Lung microvascular endothelial cell (primary cell): ENCODE measurements at regions not wholly inside any gene's neighbourhood (a gene's known extent, or its start where the extent isn't known, plus 50 kb on each side); places are given as distances from the start of the nearest gene placed in this dataset.
"Not testable (repeated sequence)": the region's sequence is repeated elsewhere in the genome, so short reads cannot be mapped to it uniquely, and the experiment has no call there.

Experiments
- DNase-seq, 2 donors: peaks; one replicate each; pipeline versions ENCODE4 v3.0.0 to v3.0.0-alpha.2; 2010; ENCODE audit warnings: low read depth in 2 of 2

DNA sequence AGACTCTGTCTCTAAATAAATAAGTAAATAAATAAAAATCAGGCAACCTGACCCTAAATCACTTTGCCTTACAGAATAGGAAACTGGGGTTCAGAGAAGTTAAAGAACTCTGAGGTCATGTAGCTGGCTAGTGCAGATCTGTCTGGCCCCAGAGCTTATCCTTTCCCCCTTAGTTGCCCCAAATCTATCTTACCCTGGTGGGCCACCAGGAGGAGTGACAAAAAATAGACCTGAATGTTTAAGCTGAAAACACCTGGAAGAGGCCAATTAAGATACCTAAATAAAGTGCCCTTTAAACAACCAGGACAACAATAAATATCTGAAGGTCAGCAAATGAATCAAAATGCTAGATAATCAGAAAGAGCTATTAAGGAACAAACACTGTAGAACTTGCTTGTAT, 59.7 kb downstream of the TEX35 start:
- no peak for DNase-seq

DNA sequence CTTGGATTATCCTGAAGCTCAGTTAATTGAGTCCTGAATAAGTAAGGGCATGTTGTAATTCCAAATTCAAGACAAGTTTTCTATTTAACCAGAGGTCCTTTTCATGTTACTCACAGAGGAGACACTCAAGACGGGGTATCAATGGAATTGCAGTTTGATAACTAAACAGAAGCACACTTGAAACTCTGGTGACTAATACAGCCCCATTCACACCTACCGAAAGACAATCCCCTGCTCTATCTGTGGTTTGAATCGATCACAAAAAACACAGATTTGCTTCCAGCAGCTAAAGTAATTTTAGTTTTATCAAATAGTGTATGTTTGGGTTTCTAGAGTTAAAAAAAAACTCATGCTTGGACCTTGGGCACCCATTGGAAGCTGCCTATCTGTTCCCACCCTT, 60.4 kb downstream of the TEX35 start:
- DNase-seq = no peak

DNA sequence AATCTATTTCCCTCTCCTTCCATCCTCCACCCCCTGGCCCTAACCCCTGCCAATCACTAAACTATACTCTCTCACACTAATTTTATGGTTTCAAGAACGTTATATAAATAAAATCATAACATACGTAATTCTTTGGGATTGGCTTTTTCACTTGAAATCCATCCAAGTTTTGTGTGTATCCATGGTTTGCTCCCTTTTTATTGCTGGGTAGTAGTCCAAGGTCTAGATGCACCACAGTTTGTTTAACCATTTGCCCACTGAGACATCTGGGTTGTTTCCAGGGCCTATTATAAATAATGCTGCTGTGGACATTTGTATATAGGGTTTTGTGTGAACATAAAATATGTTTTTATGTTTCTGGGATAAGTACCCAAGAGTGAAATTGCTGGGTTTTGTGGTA, 61.4 kb downstream of the TEX35 start:
- DNase-seq = no peak

DNA sequence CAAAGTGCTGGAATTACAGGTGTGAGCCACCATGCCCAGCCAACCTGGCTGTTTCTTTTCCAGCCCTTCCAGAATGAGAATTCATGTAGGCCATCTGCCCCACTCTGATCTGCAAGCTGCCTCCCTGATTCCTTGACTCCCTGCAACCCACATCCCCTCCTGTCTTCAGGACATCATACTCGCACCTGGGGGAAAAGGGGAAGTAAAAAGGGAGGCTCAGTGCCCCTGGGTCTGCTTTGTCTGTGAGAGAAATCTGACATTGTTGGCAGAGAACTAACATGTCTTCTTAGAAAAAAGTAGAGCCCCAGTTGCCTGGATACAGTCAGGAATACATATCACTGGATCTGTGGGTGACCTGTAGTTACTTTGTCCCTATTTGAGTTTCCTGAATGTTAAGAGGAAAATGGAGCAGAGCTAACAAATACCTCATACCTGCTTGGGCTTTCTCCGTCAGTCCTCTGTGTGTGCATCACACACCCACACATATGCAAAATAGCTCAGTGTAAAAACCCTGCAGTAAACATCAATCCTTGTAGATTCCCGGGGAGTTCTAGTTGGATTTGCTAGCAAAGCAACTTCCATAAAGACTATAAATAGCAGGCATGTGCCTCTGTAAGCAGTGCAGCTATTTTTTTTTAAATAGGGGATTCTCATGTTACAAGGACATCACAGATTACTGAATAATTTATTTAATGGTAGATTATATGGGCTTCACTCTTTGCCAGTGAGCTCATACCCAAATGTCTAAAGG, 62.9 kb downstream of the TEX35 start:
- DNase-seq = no peak

DNA sequence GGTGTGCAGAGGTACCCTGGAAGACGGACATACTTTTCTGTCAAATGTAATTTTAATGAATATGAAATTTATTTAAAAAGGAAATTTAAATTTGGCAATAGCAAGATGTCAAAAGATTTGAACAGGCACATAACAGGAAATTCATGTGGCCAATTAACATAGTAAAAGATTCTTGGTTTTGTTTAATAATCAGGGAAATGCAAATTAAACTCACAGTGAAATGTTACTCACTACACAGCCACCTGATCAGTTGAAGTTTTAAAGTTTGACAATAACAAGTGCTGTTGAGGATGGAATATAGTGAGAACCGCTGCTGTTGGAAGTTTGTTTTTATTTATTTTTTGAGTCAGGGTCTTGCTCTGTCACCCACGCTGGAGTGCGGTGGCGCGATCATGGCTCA, 63.9 kb downstream of the TEX35 start:
- DNase-seq = no peak

DNA sequence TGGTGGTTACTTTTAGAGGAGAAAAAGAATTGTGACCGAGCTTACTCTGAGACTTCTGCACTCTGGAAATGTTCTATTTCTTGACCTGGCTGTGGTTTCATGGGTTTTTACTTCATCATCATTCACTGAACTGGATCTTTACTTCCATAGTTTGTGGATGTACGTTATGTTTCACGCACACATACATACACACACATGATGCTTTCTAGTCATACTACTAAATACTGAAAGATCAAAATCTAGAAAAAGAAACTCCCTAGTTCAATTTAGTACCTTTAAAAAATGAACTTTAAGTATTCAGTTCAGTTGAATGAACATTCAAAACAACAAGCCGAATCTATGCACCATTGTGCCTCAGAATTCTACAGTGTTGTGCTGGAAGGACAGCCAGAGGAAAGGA, 65.0 kb downstream of the TEX35 start:
- DNase-seq = no peak

DNA sequence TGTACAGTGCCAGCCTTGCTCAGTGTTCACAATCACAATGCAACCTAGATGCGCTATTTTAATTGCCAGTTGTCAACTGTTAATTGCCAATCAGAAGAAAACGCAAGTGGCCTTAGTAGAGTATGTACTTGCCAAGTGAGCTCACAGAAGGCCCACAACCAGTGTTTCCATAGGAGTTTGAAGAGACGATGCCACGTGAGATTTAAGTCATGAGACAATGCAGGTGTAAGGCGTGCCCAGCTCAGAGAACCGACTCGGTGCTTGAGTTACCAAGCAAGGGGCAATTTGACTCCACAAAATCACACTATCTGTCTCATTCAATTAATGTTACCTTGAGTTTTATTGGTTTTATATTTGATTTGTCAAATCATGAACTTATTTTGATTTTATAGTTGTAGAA, 65.6 kb downstream of the TEX35 start:
- no peak for DNase-seq

DNA sequence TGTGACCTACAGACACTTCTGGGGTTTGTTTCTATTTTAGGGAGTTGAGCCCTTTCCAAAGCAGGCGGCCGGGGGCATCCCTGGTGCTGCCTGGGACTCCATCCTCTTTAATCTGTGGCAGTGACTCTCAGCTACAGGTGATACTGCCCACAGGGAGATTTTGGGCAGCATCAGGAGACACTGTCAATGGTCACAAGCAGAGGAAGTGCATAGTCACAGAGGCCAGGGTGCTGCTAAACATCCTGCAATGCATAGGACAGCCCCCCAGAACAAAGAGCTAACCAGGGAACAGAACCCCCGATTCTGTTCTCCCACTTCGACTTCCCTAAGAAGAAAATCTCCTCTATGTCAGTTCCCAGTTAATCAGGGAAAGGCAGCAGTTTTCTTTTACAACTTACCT, 66.2 kb downstream of the TEX35 start:
- no peak for DNase-seq

DNA sequence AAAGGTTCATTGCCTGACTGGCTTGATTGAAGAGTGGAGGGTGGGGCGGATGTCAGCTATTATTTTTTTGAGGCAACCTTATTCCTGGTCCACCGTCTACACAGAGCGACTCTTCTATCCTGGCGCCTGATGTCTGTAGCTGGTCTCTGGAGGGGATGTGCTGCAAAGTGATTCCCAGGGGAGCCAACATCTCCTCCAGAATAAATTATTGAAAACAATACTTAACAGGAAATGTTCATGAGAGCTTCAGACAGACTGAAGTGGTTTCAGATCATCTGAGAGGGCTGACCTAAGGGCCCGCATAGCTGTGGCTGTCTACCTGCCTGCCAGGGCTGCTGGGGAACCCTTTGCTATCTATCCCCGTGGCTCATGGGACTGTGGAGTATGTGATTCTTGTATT, 66.7 kb downstream of the TEX35 start:
- DNase-seq = no peak

DNA sequence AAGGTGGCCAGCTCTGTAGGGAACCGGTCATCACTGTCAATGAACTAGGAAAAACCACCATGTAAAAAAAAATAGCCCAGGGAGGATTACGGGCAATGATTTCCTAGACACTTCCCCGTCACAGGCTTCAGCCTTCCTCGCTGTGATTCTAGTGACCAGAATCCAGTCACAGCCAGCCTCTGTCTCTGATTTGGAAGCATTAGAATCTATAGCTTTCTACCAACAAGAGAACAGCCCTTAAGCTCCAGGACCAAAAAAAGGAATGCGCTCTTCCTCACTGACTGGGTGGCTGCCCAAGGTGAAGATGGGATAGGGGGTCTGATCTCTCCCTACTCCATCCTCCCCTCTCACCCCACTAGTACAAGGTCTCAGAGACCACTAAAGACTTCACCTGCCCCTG, 67.2 kb downstream of the TEX35 start:
- DNase-seq = no peak

DNA sequence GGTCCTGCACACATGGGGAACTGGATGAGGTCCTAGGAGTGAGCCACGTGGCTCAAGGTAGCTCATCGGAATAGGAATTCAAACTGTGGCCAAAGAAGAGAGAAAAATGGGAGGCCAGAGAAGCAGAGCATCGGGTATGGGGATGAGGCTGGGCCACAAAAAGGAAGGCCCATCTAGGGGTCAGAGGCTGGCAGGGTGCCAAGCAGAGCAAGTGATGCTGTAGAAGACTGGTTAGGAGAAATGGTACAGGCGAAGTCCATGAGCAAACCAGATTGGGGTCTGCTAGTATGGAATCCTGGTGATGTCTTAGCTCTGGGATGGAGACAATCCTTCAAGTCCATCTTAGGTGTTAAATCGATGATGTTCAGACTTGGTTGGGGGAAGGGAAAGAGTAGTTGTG, 68.0 kb downstream of the TEX35 start:
- no peak for DNase-seq

DNA sequence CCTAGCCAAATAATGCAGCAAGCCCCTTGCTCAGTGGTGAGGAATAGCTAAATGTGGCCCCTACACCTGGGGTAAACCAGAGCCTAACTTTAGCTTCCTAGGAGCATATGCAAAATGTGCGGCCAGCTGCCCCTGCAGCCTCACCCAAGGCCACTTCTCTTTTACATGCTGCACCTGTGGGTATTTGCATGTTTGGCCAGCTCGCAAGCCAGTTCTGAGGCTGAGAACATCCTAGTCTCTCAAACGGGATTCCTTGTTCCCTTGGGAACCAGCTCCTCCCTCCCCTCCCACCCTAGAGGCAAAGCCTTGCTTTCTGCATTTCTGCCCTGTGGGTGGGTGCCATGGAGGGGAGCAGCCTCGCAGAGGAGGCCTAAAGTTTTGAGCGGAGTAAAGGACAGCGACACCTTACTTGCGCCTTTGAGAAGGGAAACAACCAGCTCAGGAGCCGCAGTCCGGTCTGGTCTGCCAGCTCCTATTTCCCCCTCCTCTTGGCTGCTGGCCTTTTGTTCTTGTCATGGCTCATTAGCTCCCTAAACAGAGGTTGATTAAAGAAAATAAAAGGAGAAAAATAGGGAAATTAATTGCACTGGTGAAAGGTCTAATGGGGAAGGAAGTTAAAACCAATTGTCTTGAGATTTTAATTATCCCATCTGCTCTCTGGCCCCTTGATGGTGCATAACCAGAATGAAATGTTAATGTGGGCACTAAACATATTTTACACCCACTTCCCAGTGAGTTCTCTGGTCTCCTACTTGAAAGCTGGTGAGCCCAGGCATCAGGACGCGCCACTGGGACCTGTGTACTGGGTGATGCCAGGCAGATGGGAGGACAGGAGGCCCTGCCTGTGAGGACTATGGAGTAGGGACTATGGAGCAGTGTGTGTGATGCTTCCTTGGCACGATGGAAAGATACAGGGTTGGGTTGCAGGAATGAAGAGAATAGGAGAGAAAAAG, 68.7 kb downstream of the TEX35 start:
- no peak for DNase-seq

DNA sequence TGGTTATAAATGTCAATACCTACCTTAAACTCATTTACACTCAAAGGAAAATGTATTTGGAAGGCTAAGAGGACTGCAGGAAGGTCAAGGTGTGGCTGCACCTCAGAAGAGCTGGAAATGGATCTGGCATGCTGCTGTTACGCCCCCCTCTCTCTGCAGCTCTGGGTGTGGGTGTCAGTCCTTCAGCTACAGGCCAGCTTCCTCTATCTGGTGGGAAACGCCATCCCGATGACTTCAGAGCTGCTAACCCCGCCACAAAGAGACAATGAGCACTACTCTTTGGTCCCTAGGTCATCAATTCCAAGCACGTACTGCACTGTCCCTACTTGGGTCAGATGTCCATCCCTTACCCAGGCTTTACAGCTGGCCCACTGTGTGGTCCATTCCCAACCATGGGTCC, 74.2 kb downstream of the TEX35 start:
- no peak for DNase-seq

DNA sequence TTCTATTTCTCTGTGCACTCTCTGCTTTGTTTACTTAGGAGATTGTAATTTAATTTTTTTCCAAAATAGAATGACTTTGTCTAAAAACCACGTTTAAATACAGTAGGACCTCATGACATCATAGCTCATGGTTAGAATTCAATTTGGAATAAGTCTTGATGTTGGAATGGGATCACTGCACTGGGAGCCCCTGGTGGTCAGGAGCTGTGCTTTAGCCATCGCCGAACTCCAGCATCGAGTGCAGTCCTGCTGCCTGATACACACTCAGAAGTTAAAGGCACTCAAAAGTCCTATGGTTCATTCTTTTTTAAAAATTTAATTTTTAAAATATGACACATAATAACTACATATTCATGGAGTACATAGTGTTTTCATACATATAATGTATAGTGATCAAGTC, 75.1 kb downstream of the TEX35 start:
- peak in 1 of 2 donors; percentile 8 for DNase-seq

DNA sequence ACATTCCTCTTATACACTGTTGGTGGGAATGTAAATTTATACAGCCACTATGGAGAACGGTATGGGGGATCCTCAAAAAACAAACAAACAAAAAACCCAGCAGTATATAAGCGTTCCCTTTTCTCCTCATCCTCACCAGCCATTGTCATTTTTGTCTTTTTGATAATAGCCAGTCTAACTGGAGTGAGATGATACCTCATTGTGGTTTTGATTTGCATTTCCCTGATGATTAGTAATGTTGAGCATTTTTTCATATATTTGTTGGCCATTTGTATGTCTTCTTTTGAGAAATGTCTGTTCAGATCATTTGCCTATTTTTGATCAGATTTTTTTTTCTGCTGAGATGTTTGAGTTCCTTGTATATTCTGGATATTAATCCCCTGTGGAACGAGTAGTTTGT, 76.1 kb downstream of the TEX35 start:
- not testable (repeated sequence) for DNase-seq

DNA sequence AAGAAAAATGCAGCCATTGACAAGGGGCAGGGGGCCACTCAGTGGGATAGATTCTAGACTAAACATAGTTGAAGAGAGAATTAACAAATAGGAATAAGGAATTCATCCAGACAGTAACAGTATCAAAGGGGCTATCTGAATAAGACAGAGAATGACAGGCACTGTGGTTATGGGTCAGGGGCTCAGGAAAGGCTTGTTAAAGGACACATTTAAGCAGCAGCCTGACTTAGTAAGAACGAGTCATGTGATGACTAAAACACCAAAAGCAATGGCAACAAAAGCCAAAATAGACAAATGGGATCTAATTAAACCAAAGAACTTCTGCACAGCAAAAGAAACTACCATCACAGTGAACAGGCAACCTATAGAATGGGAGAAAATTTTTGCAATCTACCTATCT, 78.9 kb downstream of the TEX35 start:
- not testable (repeated sequence) for DNase-seq

DNA sequence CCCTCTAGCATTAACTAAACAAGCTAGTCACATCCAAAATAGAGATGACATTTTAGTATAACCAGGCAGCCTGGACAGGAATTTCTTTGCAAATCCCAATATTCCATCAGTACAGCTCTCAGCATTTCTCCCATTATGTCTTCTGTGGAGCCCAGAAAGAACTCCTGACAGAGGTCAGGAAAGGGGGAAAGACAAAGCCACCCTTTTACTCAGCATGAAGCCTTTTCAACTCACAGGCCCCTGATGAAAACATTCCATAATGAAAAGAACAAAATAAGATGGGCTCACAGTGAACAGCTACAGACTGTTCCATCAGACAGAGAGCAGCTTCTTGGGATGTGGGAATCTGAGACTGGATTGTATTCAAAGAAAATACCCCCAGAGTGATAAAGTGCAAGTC, 80.6 kb downstream of the TEX35 start:
- no peak for DNase-seq

DNA sequence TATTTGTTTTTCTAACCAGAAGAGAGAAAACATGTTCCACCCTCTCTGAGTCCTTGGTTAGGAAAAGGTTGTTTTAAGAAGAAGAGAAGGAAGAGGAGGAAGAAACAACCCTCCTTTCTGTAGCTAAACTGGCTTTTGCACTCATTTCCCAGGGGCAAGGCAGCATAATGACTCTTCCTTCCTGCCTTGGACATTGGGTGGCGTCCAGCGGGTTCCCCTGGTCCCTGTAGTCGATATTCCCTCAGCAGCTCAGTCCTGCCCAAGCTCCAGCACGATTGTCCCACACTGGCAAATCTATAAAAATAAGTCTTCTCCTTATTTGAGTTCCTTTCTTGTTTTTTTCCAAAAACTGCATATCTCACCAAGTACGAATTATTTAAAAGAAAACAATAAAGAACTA, 81.2 kb downstream of the TEX35 start:
- DNase-seq = peak; percentile 31 to 46

DNA sequence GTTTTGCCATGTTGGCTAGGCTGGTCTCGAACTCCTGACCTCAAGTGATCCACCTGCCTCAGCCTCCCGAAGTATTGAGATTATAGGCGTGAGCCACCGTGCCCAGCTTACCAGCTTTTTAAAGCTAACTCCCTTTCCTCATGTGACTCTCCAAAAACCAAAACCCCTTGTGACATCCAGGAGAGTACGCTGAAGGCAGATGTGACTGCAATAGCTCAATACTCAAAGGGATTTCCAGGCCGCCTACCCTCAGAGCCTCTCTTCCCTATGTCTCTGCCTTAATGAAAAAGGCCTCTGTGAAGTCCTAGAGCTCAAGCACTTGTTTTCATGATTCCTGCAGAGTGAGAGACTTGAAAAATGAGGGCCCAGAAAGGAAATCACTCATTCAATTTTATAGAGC, 82.6 kb downstream of the TEX35 start:
- DNase-seq = no peak

DNA sequence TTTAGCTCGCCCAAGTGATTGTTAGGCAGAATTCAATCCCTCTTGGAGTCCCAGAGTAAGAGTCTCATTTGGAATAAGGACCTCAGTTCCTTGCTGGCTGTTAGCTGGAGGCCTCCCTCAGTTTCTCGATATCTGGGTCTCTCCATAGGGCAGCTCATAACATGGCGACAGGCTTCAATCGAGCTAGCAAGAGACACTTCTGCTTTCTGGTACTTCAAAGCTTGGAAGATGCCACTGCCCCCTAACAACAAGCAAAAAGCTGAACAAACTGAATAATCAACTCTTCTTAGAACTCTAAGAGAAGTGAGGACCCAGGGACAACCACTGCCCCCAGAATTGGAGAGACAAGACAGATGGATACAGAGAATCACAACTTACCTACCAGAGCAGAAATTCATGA, 86.2 kb downstream of the TEX35 start:
- no peak for DNase-seq

DNA sequence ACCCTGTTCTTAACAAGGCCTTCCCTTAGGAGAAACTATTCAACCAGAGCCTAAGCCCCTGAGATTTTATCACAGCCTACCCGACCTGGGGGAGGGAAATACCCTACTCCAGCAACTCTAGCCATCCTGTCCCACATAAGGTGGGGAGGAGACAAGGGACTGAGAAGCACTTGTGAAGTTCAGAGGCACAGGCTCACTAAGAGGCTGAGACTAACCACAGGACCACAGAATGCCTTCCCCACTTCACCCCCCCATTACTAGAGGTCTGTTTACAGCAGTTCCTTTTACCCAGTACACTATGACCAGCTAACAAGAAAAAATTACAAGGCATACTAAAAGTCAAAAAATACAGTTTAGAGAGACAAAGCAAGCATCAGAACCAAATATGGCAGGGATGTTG, 86.8 kb downstream of the TEX35 start:
- no peak for DNase-seq

DNA sequence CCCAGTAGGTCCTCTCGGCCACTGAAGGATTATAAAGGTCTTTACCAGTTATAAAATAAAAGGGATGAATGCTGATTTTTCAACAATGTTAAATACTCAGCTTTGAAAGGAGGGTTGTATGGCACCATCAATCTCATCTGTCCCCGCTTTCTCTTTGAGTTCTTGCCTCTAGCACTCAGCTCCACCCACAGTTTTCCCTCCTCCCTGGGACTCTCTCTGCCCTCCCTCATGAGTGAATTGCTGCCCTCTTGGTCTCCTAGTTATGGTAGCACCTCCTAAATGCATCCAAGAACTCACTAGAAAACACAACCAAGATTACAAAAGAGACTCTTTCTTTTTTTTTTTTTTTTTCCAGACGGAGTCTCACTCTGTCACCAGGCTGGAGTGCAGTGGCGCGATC, 91.0 kb downstream of the TEX35 start:
- no peak for DNase-seq

DNA sequence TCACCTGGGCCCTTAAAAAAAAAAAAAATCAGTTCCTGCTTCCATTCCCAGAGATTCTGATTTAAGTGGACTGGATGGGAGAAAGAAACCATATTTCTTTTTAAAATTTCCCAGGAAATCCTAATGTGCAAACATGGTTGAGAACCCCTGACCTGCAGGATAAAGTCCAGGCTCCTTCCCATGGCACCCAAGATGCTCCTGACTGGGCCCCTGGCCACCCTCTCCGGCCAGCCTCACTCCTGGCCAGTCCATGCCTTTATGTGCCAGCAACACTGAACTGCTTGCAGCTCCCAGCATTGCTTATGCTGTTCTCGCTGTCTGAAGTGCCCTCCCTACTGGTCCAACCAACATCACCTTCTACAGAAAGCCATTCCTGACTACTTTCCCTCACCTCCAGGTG, 93.9 kb downstream of the TEX35 start:
- no peak for DNase-seq
